ENCODE measurements at regions not wholly inside any gene's neighbourhood (a gene's known extent, or its start where the extent isn't known, plus 50 kb on each side); places are given as distances from the start of the nearest gene placed in this dataset.

DNA sequence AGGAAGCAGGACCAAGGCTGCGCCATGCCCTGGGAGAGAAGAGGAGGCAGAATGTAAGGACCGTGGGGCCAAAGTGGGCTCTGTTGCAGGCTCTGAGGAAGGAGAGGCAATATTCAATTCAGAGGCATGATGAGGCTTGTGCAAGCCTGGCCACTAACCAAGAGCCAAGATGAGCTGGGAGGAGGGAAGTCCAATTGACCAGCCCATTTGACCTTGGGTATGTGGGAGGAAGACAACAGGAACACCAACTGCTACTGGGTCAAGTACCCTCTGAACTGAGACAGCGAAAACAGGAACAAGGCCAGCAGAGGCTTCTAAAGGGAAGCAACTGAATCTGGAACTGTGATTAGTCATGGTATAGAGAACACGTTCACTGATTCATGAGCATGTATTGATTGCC is 779.6 kb downstream of the MAFB start:
- no peak overlapping the region for H3K4me2 ChIP-seq (ENCODE audit: insufficient read depth in 1 of 2, low read depth in 2 of 2, low read length in 2 of 2)
- H3K4me1 ChIP-seq (replicated peaks in 1 of 4; ENCODE audit: control insufficient read depth in 3 of 4, insufficient read depth in 4 of 4, low read length in 3 of 4) = no peaks in the 10 kb centered on the region
- H4K8ac ChIP-seq (ENCODE audit: extremely low read depth, insufficient read depth, low read length) = no peak overlapping the region
- no peak overlapping the region for H3K18ac ChIP-seq (ENCODE audit: extremely low read depth, low read length)
- no peaks in the 10 kb centered on the region for H3K9me3 ChIP-seq (ENCODE audit: insufficient read depth in 2 of 2, low read depth in 1 of 2, low read length in 1 of 2)
- CTCF ChIA-PET (ENCODE audit: partially characterized antibody) = no interaction called here
- H2BK20ac ChIP-seq (ENCODE audit: low read length) = no peak overlapping the region
- WGBS, 2 experiments (ENCODE audit: extremely low coverage in 1 of 2, insufficient coverage in 1 of 2, insufficient read length in 1 of 2, insufficient replicate concordance in 2 of 2, low coverage in 1 of 2, low lambda C conversion rate in 2 of 2, missing lambda C conversion rate in 1 of 2) = 92% methylated on average over 4 of the region's 4 CpGs; no CpG with 5 or more reads in 1 of the 2 experiments
- no peak overlapping the region for H2BK5ac ChIP-seq (ENCODE audit: low read depth, low read length)
- H3K36me3 ChIP-seq (ENCODE audit: control insufficient read depth in 2 of 4, insufficient read depth in 4 of 4, low read length in 3 of 4) = no peaks in the 10 kb centered on the region
- H2AFZ ChIP-seq (ENCODE audit: low read length) = no peak overlapping the region
- no peaks in the 10 kb centered on the region for H4K20me1 ChIP-seq (replicated peaks in 1 of 2; ENCODE audit: control insufficient read depth in 1 of 2, insufficient read depth in 2 of 2, low read length in 2 of 2)
- no peak overlapping the region for H2BK12ac ChIP-seq (ENCODE audit: low read depth, low read length)
- H2BK15ac ChIP-seq (ENCODE audit: low read length) = no peak overlapping the region
- H3K23ac ChIP-seq (ENCODE audit: insufficient read length) = no peak overlapping the region
- H3K56ac ChIP-seq (replicated peaks; ENCODE audit: insufficient read length, low read depth, low read length) = no peak overlapping the region
- H3K27me3 ChIP-seq (replicated peaks in 1 of 4; ENCODE audit: control insufficient read depth in 3 of 4, extremely low read depth in 1 of 4, insufficient read depth in 3 of 4, low read length in 3 of 4) = peaks cover 0 to 1% (median 0%) of the 10 kb centered on the region in 4 experiments; a peak in 1 of 7 replicates
- no peak overlapping the region for H3K27ac ChIP-seq (ENCODE audit: low read depth, low read length)
- no peak overlapping the region for H4K5ac ChIP-seq (ENCODE audit: insufficient read length, low read depth, low read length)
- no peak overlapping the region for H3K4ac ChIP-seq (replicated peaks; ENCODE audit: insufficient read length, low read depth, low read length)
- H3K14ac ChIP-seq (ENCODE audit: insufficient read length) = no peak overlapping the region
- no peak overlapping the region for H4K91ac ChIP-seq (replicated peaks; ENCODE audit: insufficient read length, low read length)
- FAIRE-seq (no peak), DNase-seq (ENCODE audit: low read depth in 1 of 2, low spot score in 2 of 2) (no peak)
- POLR2A ChIA-PET (ENCODE audit: partially characterized antibody) = no interaction called here
- no peaks in the 10 kb centered on the region for H3K23me2 ChIP-seq (ENCODE audit: low read depth, low read length)
- H3K4me3 ChIP-seq (ENCODE audit: extremely low read depth in 1 of 4, insufficient read depth in 2 of 4, low read depth in 3 of 4, low read length in 4 of 4) = no peak overlapping the region
- H3K9ac ChIP-seq (replicated peaks in 1 of 4; ENCODE audit: extremely low read depth in 1 of 4, low read depth in 3 of 4, low read length in 3 of 4) = no peak overlapping the region
- H3K79me1 ChIP-seq (ENCODE audit: low read depth, low read length) = no peaks in the 10 kb centered on the region
- H2BK120ac ChIP-seq (replicated peaks; ENCODE audit: low read depth, low read length) = no peak overlapping the region
- H2AK5ac ChIP-seq (ENCODE audit: low read depth, low read length) = no peak overlapping the region
- H3K79me2 ChIP-seq (ENCODE audit: control insufficient read depth in 1 of 2, insufficient read depth in 2 of 2, low read length in 2 of 2) = no peaks in the 10 kb centered on the region
- TF ChIP-seq GTF2F1 (IDR thresholded peaks at IDR 0.05; ENCODE audit: borderline replicate concordance, low read depth, low read length) (no peak), CBX8 (IDR thresholded peaks at IDR 0.05; ENCODE audit: borderline replicate concordance, low read depth, low read length) (no peak), EZH2 (IDR thresholded peaks at IDR 0.05; ENCODE audit: low read depth, low read length, severe bottlenecking) (no peak), BCL11A (IDR thresholded peaks at IDR 0.05; ENCODE audit: low read depth in 2 of 2, low read length in 2 of 2) (no peak), TAF7 (optimal IDR thresholded peaks at IDR 0.05; ENCODE audit: borderline replicate concordance, low read depth, low read length) (no peak), POLR2AphosphoS5 (IDR thresholded peaks at IDR 0.05; ENCODE audit: low read depth, low read length) (no peak), POLR2A (IDR thresholded peaks at IDR 0.05; ENCODE audit: control extremely low read depth in 1 of 2, low read depth in 2 of 2, low read length in 2 of 2) (no peak), SIX5 (IDR thresholded peaks at IDR 0.05; ENCODE audit: low read depth, low read length) (no peak), NANOG (IDR thresholded peaks at IDR 0.05; ENCODE audit: insufficient read depth, low read depth, low read length, poor library complexity, severe bottlenecking) (no peak), HDAC2 (IDR thresholded peaks at IDR 0.05; ENCODE audit: borderline replicate concordance in 1 of 2, low read depth in 2 of 2, low read length in 2 of 2) (no peak), EP300 (IDR thresholded peaks at IDR 0.05; ENCODE audit: borderline replicate concordance in 1 of 2, low read depth in 2 of 2, low read length in 2 of 2) (no peak), SAP30 (IDR thresholded peaks at IDR 0.05; ENCODE audit: insufficient read depth, insufficient replicate concordance, low read length) (no peak), SRF (IDR thresholded peaks at IDR 0.05; ENCODE audit: low read depth, low read length) (no peak)
- TF ChIP-seq, protein P1, sequence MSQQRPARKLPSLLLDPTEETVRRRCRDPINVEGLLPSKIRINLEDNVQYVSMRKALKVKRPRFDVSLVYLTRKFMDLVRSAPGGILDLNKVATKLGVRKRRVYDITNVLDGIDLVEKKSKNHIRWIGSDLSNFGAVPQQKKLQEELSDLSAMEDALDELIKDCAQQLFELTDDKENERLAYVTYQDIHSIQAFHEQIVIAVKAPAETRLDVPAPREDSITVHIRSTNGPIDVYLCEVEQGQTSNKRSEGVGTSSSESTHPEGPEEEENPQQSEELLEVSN (IDR thresholded peaks at IDR 0.05) = no peak
